HFFc6 (cell line): ENCODE measurements at regions not wholly inside any gene's neighbourhood (a gene's known extent, or its start where the extent isn't known, plus 50 kb on each side); places are given as distances from the start of the nearest gene placed in this dataset.

Experiments
- DNase-seq: peaks from one replicate; pipeline ENCODE4 v3.0.0-alpha.2; 2018
- H3K27ac Mint-ChIP-seq: 2 replicates; pipeline ENCODE4 v1.8.0; 2020; ENCODE audit warnings: mild to moderate bottlenecking, mixed read lengths
- H3K27me3 Mint-ChIP-seq: 2 replicates; pipeline ENCODE4 v1.8.0; 2021; ENCODE audit warnings: mild to moderate bottlenecking, moderate library complexity, mixed read lengths; ENCODE audit not compliant: insufficient read depth
- H3K36me3 Mint-ChIP-seq: 2 replicates; pipeline ENCODE4 v1.8.0; 2021; ENCODE audit warnings: low read depth, mixed read lengths
- H3K4me1 Mint-ChIP-seq: 2 replicates; pipeline ENCODE4 v1.8.0; 2020; ENCODE audit warnings: low read depth, mixed read lengths
- H3K4me3 Mint-ChIP-seq: 2 replicates; pipeline ENCODE4 v1.8.0; 2020; ENCODE audit warnings: mild to moderate bottlenecking, moderate library complexity, mixed read lengths
- H3K9me3 Mint-ChIP-seq: 2 replicates; pipeline ENCODE4 v1.8.0; 2020; ENCODE audit warnings: mild to moderate bottlenecking, mixed read lengths
- TF ChIP-seq, protein P1 (sequence below): fragments of 200-600 bp; sonication (generic); IDR thresholded peaks from 2 replicates; pipeline ENCODE4 v1.5.0; 2021; ENCODE audit warnings: antibody characterized with exemption, mild to moderate bottlenecking

DNA sequence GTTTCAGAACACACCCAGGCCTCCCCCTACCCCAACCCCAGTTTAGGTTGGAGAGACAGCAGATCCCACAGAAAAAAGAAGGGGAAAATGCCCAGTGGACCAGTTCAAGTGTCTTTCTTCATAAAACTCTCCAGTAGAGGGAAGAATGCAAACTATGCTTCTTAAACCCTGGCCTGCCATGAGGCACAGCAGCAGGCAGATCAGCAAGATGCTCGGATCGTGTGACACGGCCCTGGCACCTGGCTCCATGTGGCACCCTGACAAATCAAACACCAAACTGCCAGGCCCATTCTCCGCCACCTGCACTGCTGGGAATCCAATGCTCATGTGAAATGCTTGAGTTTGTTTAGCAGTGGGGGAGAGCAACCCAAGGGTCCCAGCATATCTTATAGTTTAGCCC is 166.8 kb downstream of the SOX9 start:
- Mint-ChIP-seq H3K36me3 (no peaks in the 10 kb centered on the region), H3K4me3 (no peak overlapping the region), H3K27ac (no peak overlapping the region), H3K9me3 (no peaks in the 10 kb centered on the region), H3K4me1 (no peaks in the 10 kb centered on the region), H3K27me3 (peaks cover 15% of the 10 kb centered on the region)
- no peak for DNase-seq
- TF ChIP-seq, protein P1, sequence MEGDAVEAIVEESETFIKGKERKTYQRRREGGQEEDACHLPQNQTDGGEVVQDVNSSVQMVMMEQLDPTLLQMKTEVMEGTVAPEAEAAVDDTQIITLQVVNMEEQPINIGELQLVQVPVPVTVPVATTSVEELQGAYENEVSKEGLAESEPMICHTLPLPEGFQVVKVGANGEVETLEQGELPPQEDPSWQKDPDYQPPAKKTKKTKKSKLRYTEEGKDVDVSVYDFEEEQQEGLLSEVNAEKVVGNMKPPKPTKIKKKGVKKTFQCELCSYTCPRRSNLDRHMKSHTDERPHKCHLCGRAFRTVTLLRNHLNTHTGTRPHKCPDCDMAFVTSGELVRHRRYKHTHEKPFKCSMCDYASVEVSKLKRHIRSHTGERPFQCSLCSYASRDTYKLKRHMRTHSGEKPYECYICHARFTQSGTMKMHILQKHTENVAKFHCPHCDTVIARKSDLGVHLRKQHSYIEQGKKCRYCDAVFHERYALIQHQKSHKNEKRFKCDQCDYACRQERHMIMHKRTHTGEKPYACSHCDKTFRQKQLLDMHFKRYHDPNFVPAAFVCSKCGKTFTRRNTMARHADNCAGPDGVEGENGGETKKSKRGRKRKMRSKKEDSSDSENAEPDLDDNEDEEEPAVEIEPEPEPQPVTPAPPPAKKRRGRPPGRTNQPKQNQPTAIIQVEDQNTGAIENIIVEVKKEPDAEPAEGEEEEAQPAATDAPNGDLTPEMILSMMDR = no peak; the same call in 1 of the 2 replicates

DNA sequence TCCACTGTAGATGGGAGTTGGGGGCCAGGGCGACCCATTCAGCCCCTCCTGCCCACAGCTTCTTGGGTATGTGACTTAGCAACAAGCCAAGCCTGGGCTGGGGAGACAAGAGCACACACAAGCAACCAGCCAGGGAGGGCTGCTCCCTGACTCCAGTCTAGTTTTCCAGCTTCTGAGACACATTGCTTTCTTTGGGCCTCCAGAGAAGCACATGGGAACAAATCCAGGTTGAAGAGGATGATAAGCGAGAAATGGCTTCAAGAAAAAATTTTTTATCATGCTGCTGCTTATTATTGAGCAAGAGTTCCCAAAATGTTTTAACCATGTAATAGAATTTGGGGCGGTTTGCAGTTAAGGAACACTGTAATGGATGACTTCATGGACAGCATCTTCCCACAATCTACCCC is 173.7 kb downstream of the SOX9 start:
- H3K9me3 Mint-ChIP-seq = no peaks in the 10 kb centered on the region
- no peak for DNase-seq
- TF ChIP-seq, protein P1 = no peak
- no peaks in the 10 kb centered on the region for H3K36me3 Mint-ChIP-seq
- H3K27me3 Mint-ChIP-seq = peaks cover 14% of the 10 kb centered on the region
- H3K4me3 Mint-ChIP-seq = no peak overlapping the region
- H3K27ac Mint-ChIP-seq = no peak overlapping the region
- peaks cover 15% of the 10 kb centered on the region for H3K4me1 Mint-ChIP-seq

DNA sequence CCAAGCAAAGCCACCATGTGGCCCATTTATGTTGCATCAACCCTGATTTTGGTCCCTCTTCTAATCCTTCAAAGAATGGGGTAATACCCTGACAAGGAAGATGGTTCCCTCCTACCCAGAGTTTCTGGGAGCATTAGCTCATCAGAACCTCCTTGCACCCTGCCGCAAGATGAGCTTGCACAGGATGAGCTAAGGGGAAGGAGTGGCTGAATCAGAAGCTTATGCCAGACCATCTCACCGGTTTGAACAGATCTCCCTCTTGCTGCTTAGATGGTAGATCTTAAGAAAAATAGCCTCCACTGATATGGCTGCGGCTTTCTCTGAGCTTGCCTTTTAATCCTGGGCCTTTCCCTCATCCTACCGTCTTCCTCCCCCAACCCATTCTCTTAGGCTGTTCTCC is 175.1 kb downstream of the SOX9 start:
- no peak overlapping the region for H3K27ac Mint-ChIP-seq
- peaks cover 15% of the 10 kb centered on the region for H3K4me1 Mint-ChIP-seq
- H3K36me3 Mint-ChIP-seq = no peaks in the 10 kb centered on the region
- H3K9me3 Mint-ChIP-seq = no peaks in the 10 kb centered on the region
- TF ChIP-seq, protein P1 = no peak
- H3K4me3 Mint-ChIP-seq = no peak overlapping the region
- H3K27me3 Mint-ChIP-seq = peaks cover 17% of the 10 kb centered on the region
- no peak for DNase-seq

DNA sequence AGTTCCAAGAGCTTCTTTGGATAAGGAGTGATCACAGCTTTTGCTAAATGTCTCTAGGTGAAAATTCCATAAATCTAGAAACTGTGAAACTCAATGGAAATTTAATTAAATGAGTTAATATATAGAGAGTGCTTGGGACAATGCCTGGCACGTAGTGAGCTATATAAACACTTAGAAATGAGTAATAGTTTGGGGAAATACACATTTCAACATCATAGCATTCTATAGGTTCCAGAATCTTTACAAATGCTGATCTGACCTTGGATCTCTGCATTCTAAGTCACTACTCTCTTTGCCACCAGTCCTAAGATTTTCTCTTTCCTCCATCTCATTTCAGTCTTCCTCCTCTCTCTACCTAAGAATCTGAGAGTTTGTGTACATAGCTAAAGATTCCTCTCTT is 175.6 kb downstream of the SOX9 start:
- H3K9me3 Mint-ChIP-seq = no peaks in the 10 kb centered on the region
- no peak for DNase-seq
- H3K27ac Mint-ChIP-seq = no peak overlapping the region
- H3K36me3 Mint-ChIP-seq = no peaks in the 10 kb centered on the region
- peaks cover 15% of the 10 kb centered on the region for H3K4me1 Mint-ChIP-seq
- H3K4me3 Mint-ChIP-seq = no peak overlapping the region
- H3K27me3 Mint-ChIP-seq = peaks cover 17% of the 10 kb centered on the region
- TF ChIP-seq, protein P1 = no peak

DNA sequence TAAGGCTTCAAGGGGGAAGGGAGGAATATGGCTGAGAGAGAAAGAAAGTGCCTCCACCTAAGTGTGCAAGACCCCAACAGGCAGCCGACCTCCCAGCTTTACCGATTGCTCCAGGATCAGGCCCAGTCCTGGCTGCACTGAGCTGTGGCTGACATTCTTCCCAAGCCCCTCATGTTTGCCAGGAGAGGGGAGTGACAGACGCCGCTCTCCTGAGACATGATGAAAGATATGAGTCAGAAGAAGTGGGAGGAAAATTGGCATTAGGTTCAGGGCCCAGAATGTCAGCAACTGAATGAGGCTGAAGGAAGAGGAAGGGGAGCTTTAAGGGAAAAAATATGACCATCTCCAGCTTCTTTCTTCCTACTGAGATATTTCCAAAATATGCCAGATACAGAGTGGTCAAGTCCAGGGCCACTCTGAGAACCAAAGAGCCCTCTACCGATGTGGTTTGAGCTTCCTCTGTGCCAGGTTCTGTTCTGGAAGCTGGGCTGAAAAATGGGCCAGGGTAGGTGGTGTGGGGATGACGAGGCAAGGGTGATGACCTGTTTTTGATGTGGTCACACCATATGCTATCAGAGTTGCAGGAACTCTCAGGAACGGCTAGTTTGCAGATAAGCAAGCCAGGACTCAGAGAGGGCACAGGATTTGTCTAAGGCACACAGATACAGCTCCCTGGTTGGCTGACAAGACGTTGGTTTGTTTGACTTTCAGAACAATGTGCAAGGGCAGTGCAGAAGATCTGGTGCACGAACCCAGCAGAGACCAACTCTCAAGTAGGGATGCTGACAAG is 176.7 kb downstream of the SOX9 start:
- DNase-seq = no peak
- no peak overlapping the region for H3K27ac Mint-ChIP-seq

More for the DNA sequence above, 176.7 kb downstream of the SOX9 start:
- TF ChIP-seq, protein P1 = no peak
- peaks cover 15% of the 10 kb centered on the region for H3K4me1 Mint-ChIP-seq
- H3K36me3 Mint-ChIP-seq = no peaks in the 10 kb centered on the region
- no peak overlapping the region for H3K4me3 Mint-ChIP-seq
- H3K9me3 Mint-ChIP-seq = no peaks in the 10 kb centered on the region
- peaks cover 23% of the 10 kb centered on the region for H3K27me3 Mint-ChIP-seq
